Activated CD4-positive, alpha-beta memory T cell treated with anti-CD3 and anti-CD28 coated beads for 36 hours (primary cell): ENCODE measurements at regions not wholly inside any gene's neighbourhood (a gene's known extent, or its start where the extent isn't known, plus 50 kb on each side); places are given as distances from the start of the nearest gene placed in this dataset.

ENCODE experiments used
- CTCF ChIA-PET: fragments of 350-600 bp; sonication (Branson Sonifier 250); formaldehyde crosslinking; loops from one replicate; lab custom pipeline; 2021; ENCODE audit warnings: antibody characterized with exemption, inconsistent platforms; lab: Charles Lee
- POLR2A ChIA-PET: fragments of 350-600 bp; sonication (Branson Sonifier 250); formaldehyde crosslinking; loops from one replicate; lab custom pipeline; 2021; ENCODE audit warnings: antibody characterized with exemption; lab: Charles Lee
- DNase-seq: peaks from one replicate; pipeline ENCODE4 v3.0.0-alpha.2; 2020
- H3K27ac Mint-ChIP-seq: one replicate; pipeline ENCODE4 v1.8.0; 2021; ENCODE audit warnings: mixed read lengths
- H3K27me3 Mint-ChIP-seq: one replicate; pipeline ENCODE4 v1.8.0; 2021; ENCODE audit warnings: mixed read lengths
- H3K36me3 Mint-ChIP-seq: one replicate; pipeline ENCODE4 v1.8.0; 2021; ENCODE audit warnings: mixed read lengths
- H3K4me1 Mint-ChIP-seq: one replicate; pipeline ENCODE4 v1.8.0; 2021; ENCODE audit warnings: low read depth, mixed read lengths
- H3K4me3 Mint-ChIP-seq: one replicate; pipeline ENCODE4 v1.8.0; 2021; ENCODE audit warnings: mild to moderate bottlenecking, mixed read lengths
- H3K9me3 Mint-ChIP-seq: one replicate; pipeline ENCODE4 v1.8.0; 2021; ENCODE audit warnings: mixed read lengths
- intact Hi-C: fragments of 100-400 bp; cut with micrococcal nuclease; formaldehyde crosslinking; loops from one replicate; pipeline ENCODE4 v1.15.1; 2023

GRCh38 chr19:30094756-30095140 is 152.7 kb downstream of the URI1 start:
- Mint-ChIP-seq H3K4me3 (no peak overlapping the region), H3K9me3 (no peaks in the 10 kb centered on the region), H3K4me1 (no peaks in the 10 kb centered on the region), H3K27ac (no peak overlapping the region), H3K27me3 (no peaks in the 10 kb centered on the region), H3K36me3 (no peaks in the 10 kb centered on the region)
- CTCF ChIA-PET: no interaction called here
- DNase-seq: no peak
- POLR2A ChIA-PET: no interaction called here
- intact Hi-C loops: no loop called here

GRCh38 chr19:30095171-30095570 is 153.1 kb downstream of the URI1 start:
- POLR2A ChIA-PET: no interaction called here
- Mint-ChIP-seq H3K36me3 (no peaks in the 10 kb centered on the region), H3K27ac (no peak overlapping the region), H3K4me3 (no peak overlapping the region), H3K4me1 (no peaks in the 10 kb centered on the region), H3K27me3 (no peaks in the 10 kb centered on the region), H3K9me3 (no peaks in the 10 kb centered on the region)
- intact Hi-C loops: no loop called here
- CTCF ChIA-PET: interaction anchor here (0.6 kb wide), 1 partner anchor 347 kb away, joined by 3 read pairs; no protein-coding TSS in a partner anchor
- DNase-seq: no peak

GRCh38 chr19:30096596-30097370 is 154.7 kb downstream of the URI1 start:
- DNase-seq: no peak
- H3K27ac Mint-ChIP-seq: no peak overlapping the region
- no peaks in the 10 kb centered on the region for H3K4me1 Mint-ChIP-seq
- ChIA-PET CTCF (no interaction called here), POLR2A (no interaction called here)
- H3K36me3 Mint-ChIP-seq: no peaks in the 10 kb centered on the region
- H3K27me3 Mint-ChIP-seq: no peaks in the 10 kb centered on the region
- H3K9me3 Mint-ChIP-seq: no peaks in the 10 kb centered on the region
- intact Hi-C loops: no loop called here
- no peak overlapping the region for H3K4me3 Mint-ChIP-seq

- H3K4me3 Mint-ChIP-seq: no peak overlapping the region
- H3K36me3 Mint-ChIP-seq: no peaks in the 10 kb centered on the region
- H3K9me3 Mint-ChIP-seq: no peaks in the 10 kb centered on the region
- H3K27me3 Mint-ChIP-seq: no peaks in the 10 kb centered on the region
- ChIA-PET POLR2A (no interaction called here), CTCF (no interaction called here)
- no peak for DNase-seq
- H3K27ac Mint-ChIP-seq: no peak overlapping the region
- intact Hi-C loops: no loop called here
- H3K4me1 Mint-ChIP-seq: no peaks in the 10 kb centered on the region
Measured at GRCh38 chr19:30097746-30098280, 155.8 kb downstream of the URI1 start.

- H3K27me3 Mint-ChIP-seq: no peaks in the 10 kb centered on the region
- intact Hi-C loops: no loop called here
- no peak overlapping the region for H3K4me3 Mint-ChIP-seq
- POLR2A ChIA-PET: no interaction called here
- no peak overlapping the region for H3K27ac Mint-ChIP-seq
- DNase-seq: no peak
- CTCF ChIA-PET: no interaction called here
- H3K4me1 Mint-ChIP-seq: no peaks in the 10 kb centered on the region
- H3K36me3 Mint-ChIP-seq: no peaks in the 10 kb centered on the region
- H3K9me3 Mint-ChIP-seq: no peaks in the 10 kb centered on the region
Measured at GRCh38 chr19:30102239-30102638, 160.2 kb downstream of the URI1 start.

- no peak for DNase-seq
- Mint-ChIP-seq H3K9me3 (no peaks in the 10 kb centered on the region), H3K4me3 (no peak overlapping the region), H3K27ac (no peak overlapping the region), H3K4me1 (no peaks in the 10 kb centered on the region), H3K36me3 (no peaks in the 10 kb centered on the region), H3K27me3 (no peaks in the 10 kb centered on the region)
- CTCF ChIA-PET: no interaction called here
- POLR2A ChIA-PET: no interaction called here
- intact Hi-C loops: no loop called here
Measured at GRCh38 chr19:30102666-30103065, 160.6 kb downstream of the URI1 start.

- Mint-ChIP-seq H3K4me3 (no peak overlapping the region), H3K27ac (no peak overlapping the region), H3K9me3 (no peaks in the 10 kb centered on the region), H3K4me1 (no peaks in the 10 kb centered on the region), H3K27me3 (no peaks in the 10 kb centered on the region), H3K36me3 (no peaks in the 10 kb centered on the region)
- ChIA-PET POLR2A (no interaction called here), CTCF (interaction anchor here (0.7 kb wide), 1 partner anchor 606 kb away, joined by 3 read pairs; no protein-coding TSS in a partner anchor)
- DNase-seq: no peak
- intact Hi-C loops: no loop called here
Measured at GRCh38 chr19:30103981-30104380, 161.9 kb downstream of the URI1 start.

- POLR2A ChIA-PET: no interaction called here
- Mint-ChIP-seq H3K27me3 (no peaks in the 10 kb centered on the region), H3K27ac (no peak overlapping the region), H3K4me3 (no peak overlapping the region), H3K36me3 (no peaks in the 10 kb centered on the region), H3K9me3 (no peaks in the 10 kb centered on the region), H3K4me1 (no peaks in the 10 kb centered on the region)
- intact Hi-C loops: no loop called here
- CTCF ChIA-PET: interaction anchor here (1.3 kb wide), 1 partner anchor 246 kb away, joined by 3 read pairs; no protein-coding TSS in a partner anchor
- no peak for DNase-seq
Measured at GRCh38 chr19:30105316-30105715, 163.3 kb downstream of the URI1 start.

- no peak for DNase-seq
- Mint-ChIP-seq H3K9me3 (no peaks in the 10 kb centered on the region), H3K4me1 (no peaks in the 10 kb centered on the region), H3K4me3 (no peak overlapping the region), H3K27me3 (no peaks in the 10 kb centered on the region), H3K36me3 (no peaks in the 10 kb centered on the region), H3K27ac (no peak overlapping the region)
- CTCF ChIA-PET: interaction anchor here (1.3 kb wide), 1 partner anchor 247 kb away, joined by 3 read pairs; no protein-coding TSS in a partner anchor
- POLR2A ChIA-PET: no interaction called here
- intact Hi-C loops: no loop called here
Measured at GRCh38 chr19:30105727-30106126, 163.7 kb downstream of the URI1 start.

- Mint-ChIP-seq H3K27ac (no peak overlapping the region), H3K4me3 (no peak overlapping the region), H3K9me3 (no peaks in the 10 kb centered on the region), H3K4me1 (no peaks in the 10 kb centered on the region), H3K36me3 (no peaks in the 10 kb centered on the region), H3K27me3 (no peaks in the 10 kb centered on the region)
- no peak for DNase-seq
- CTCF ChIA-PET: no interaction called here
- intact Hi-C loops: no loop called here
- POLR2A ChIA-PET: no interaction called here
Measured at GRCh38 chr19:30106417-30107095, 164.5 kb downstream of the URI1 start.

GRCh38 chr19:30107251-30107650 is 165.2 kb downstream of the URI1 start:
- H3K27me3 Mint-ChIP-seq: no peaks in the 10 kb centered on the region
- ChIA-PET CTCF (no interaction called here), POLR2A (no interaction called here)
- H3K9me3 Mint-ChIP-seq: no peaks in the 10 kb centered on the region
- no peak overlapping the region for H3K4me3 Mint-ChIP-seq
- DNase-seq: no peak
- H3K4me1 Mint-ChIP-seq: no peaks in the 10 kb centered on the region
- intact Hi-C loops: no loop called here
- H3K36me3 Mint-ChIP-seq: no peaks in the 10 kb centered on the region
- no peak overlapping the region for H3K27ac Mint-ChIP-seq

- Mint-ChIP-seq H3K27me3 (no peaks in the 10 kb centered on the region), H3K9me3 (no peaks in the 10 kb centered on the region), H3K4me3 (no peak overlapping the region), H3K4me1 (no peaks in the 10 kb centered on the region), H3K36me3 (no peaks in the 10 kb centered on the region), H3K27ac (no peak overlapping the region)
- ChIA-PET POLR2A (no interaction called here), CTCF (no interaction called here)
- intact Hi-C loops: no loop called here
- no peak for DNase-seq
Measured at GRCh38 chr19:30109565-30109964, 167.5 kb downstream of the URI1 start.
